ENCODE measurements at regions not wholly inside any gene's neighbourhood (a gene's known extent, or its start where the extent isn't known, plus 50 kb on each side); places are given as distances from the start of the nearest gene placed in this dataset.

DNA sequence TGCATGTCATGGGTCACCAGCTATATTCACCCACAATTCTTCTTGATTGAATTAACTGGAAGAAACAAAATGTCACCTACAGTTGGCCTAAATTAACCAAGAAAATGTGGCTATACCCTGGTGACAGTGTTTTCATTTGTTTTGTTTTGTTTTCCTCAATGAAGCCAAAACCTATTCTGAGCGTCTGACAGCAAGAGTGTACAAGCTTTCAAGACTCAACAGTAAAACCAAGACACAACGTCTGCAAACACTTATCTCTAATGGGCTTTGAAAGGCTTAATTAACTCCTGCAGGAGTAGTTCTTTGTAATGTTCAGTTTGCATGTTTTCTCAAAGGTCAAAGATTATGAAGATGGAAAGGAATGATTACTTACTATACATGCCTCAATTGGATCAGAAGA lies 827.6 kb upstream of the KLHL29 start:
- TF ChIP-seq FOXA1 (IDR thresholded peaks at IDR 0.05) (no peak), SUZ12 (IDR thresholded peaks at IDR 0.05) (no peak), L3MBTL2 (conservative IDR thresholded peaks at IDR 0.05) (no peak), FOXK2 (IDR thresholded peaks at IDR 0.05) (no peak), SP1 (IDR thresholded peaks at IDR 0.05) (no peak), BHLHE40 (IDR thresholded peaks at IDR 0.05; ENCODE audit: borderline replicate concordance) (no peak), FOXM1 (IDR thresholded peaks at IDR 0.05; ENCODE audit: borderline replicate concordance) (no peak), ELF4 (IDR thresholded peaks at IDR 0.05) (no peak), ZNF384 (IDR thresholded peaks at IDR 0.05) (no peak), CTBP1 (IDR thresholded peaks at IDR 0.05; ENCODE audit: borderline replicate concordance) (no peak), NFRKB (IDR thresholded peaks at IDR 0.05) (no peak)
